ENCODE measurements at regions not wholly inside any gene's neighbourhood (a gene's known extent, or its start where the extent isn't known, plus 50 kb on each side); places are given as distances from the start of the nearest gene placed in this dataset.

GRCh38 chr10:10293041-10293440 is 724.6 kb upstream of the CELF2 start:
- no peak overlapping the region for H3K9ac ChIP-seq (ENCODE audit: control insufficient read depth, extremely low read depth, insufficient read depth, low read length)
- TF ChIP-seq EZH2 (IDR thresholded peaks at IDR 0.05; ENCODE audit: low read length) (no peak), CTCF (optimal IDR thresholded peaks at IDR 0.05 in 1 of 3, IDR thresholded peaks at IDR 0.05 in 1 of 3, conservative IDR thresholded peaks at IDR 0.05 in 1 of 3; ENCODE audit: extremely low read depth in 1 of 3, insufficient read depth in 2 of 3, low read length in 3 of 3) (no peak)
- H3K4me1 ChIP-seq (ENCODE audit: control insufficient read depth, extremely low read depth, insufficient read depth, low read length) = no peaks in the 10 kb centered on the region
- H3K27me3 ChIP-seq (ENCODE audit: control insufficient read depth, extremely low read depth, insufficient read depth, low read length) = no peaks in the 10 kb centered on the region
- no peaks in the 10 kb centered on the region for H3K36me3 ChIP-seq (ENCODE audit: control insufficient read depth in 2 of 2, extremely low read depth in 1 of 2, insufficient read depth in 2 of 2, low read length in 2 of 2)
- no peak for DNase-seq (ENCODE audit: low read depth, low spot score)
- no peaks in the 10 kb centered on the region for H3K9me1 ChIP-seq (ENCODE audit: control insufficient read depth, extremely low read depth, insufficient read depth, low read length)
- FAIRE-seq = no peak
- peaks cover 4% of the 10 kb centered on the region for H3K9me3 ChIP-seq (ENCODE audit: control insufficient read depth, low read depth, low read length)
- no peaks in the 10 kb centered on the region for H4K20me1 ChIP-seq (ENCODE audit: control insufficient read depth, extremely low read depth, insufficient read depth, low read length)
- no peak overlapping the region for H3K4me3 ChIP-seq (ENCODE audit: control insufficient read depth in 2 of 3, extremely low read depth in 1 of 3, insufficient read depth in 2 of 3, low read depth in 1 of 3, low read length in 3 of 3)
- no peak overlapping the region for H2AFZ ChIP-seq (ENCODE audit: control insufficient read depth, low read length)
- dilution Hi-C loops (cut with MboI; ENCODE audit: extremely low pct_ligation_motif_present, low sequenced_read_pairs) = no loop called here
- no peak overlapping the region for H3K27ac ChIP-seq (ENCODE audit: control insufficient read depth, insufficient read depth, low read length)
- H3K79me2 ChIP-seq (ENCODE audit: control insufficient read depth, insufficient read depth, low read length) = no peaks in the 10 kb centered on the region
- H3K4me2 ChIP-seq (ENCODE audit: control insufficient read depth, extremely low read depth, insufficient read depth, low read depth, low read length) = no peak overlapping the region

GRCh38 chr10:10293481-10293951 is 724.2 kb upstream of the CELF2 start:
- Histone ChIP-seq H4K20me1 (ENCODE audit: control insufficient read depth, extremely low read depth, insufficient read depth, low read length) (no peaks in the 10 kb centered on the region), H3K9ac (ENCODE audit: control insufficient read depth, extremely low read depth, insufficient read depth, low read length) (no peak overlapping the region), H3K4me1 (ENCODE audit: control insufficient read depth, extremely low read depth, insufficient read depth, low read length) (no peaks in the 10 kb centered on the region), H3K9me3 (ENCODE audit: control insufficient read depth, low read depth, low read length) (peaks cover 4% of the 10 kb centered on the region), H3K36me3 (ENCODE audit: control insufficient read depth in 2 of 2, extremely low read depth in 1 of 2, insufficient read depth in 2 of 2, low read length in 2 of 2) (no peaks in the 10 kb centered on the region), H3K79me2 (ENCODE audit: control insufficient read depth, insufficient read depth, low read length) (no peaks in the 10 kb centered on the region), H3K27ac (ENCODE audit: control insufficient read depth, insufficient read depth, low read length) (no peak overlapping the region), H2AFZ (ENCODE audit: control insufficient read depth, low read length) (peak overlapping the region; percentile 15), H3K27me3 (ENCODE audit: control insufficient read depth, extremely low read depth, insufficient read depth, low read length) (no peaks in the 10 kb centered on the region), H3K4me3 (ENCODE audit: control insufficient read depth in 2 of 3, extremely low read depth in 1 of 3, insufficient read depth in 2 of 3, low read depth in 1 of 3, low read length in 3 of 3) (no peak overlapping the region), H3K9me1 (ENCODE audit: control insufficient read depth, extremely low read depth, insufficient read depth, low read length) (no peaks in the 10 kb centered on the region), H3K4me2 (ENCODE audit: control insufficient read depth, extremely low read depth, insufficient read depth, low read depth, low read length) (no peak overlapping the region)
- DNase-seq (ENCODE audit: low read depth, low spot score) (no peak), FAIRE-seq (no peak)
- dilution Hi-C loops (cut with MboI; ENCODE audit: extremely low pct_ligation_motif_present, low sequenced_read_pairs) = no loop called here
- TF ChIP-seq CTCF (optimal IDR thresholded peaks at IDR 0.05 in 1 of 3, IDR thresholded peaks at IDR 0.05 in 1 of 3, conservative IDR thresholded peaks at IDR 0.05 in 1 of 3; ENCODE audit: extremely low read depth in 1 of 3, insufficient read depth in 2 of 3, low read length in 3 of 3) (no peak), EZH2 (IDR thresholded peaks at IDR 0.05; ENCODE audit: low read length) (no peak)
